Endothelial cell of umbilical vein (primary cell): ENCODE measurements at regions not wholly inside any gene's neighbourhood (a gene's known extent, or its start where the extent isn't known, plus 50 kb on each side); places are given as distances from the start of the nearest gene placed in this dataset.

ENCODE experiments used
- POLR2AphosphoS5 ChIP-seq: IDR thresholded peaks from 2 replicates; pipeline ENCODE4 v1.6.1; 2012; ENCODE audit warnings: low read depth, mild to moderate bottlenecking, control low read depth, low read length, moderate library complexity; ENCODE audit not compliant: insufficient read depth
- TF ChIP-seq, protein P1 (sequence below), 2 donors: IDR thresholded peaks; 1 replicate in 1 of 2; 2 replicates in 1 of 2; pipeline ENCODE4 v1.5.1; 2011; ENCODE audit warnings: low read length in 2 of 2, mild to moderate bottlenecking in 2 of 2, moderate library complexity in 2 of 2, control low read depth in 1 of 2, inconsistent platforms in 1 of 2, low read depth in 1 of 2; ENCODE audit not compliant: insufficient read depth in 1 of 2; ENCODE audit errors: extremely low read depth in 1 of 2

GRCh38 chr2:8102470-8102869 lies 579.4 kb upstream of the ID2 start:
- TF ChIP-seq, protein P1, sequence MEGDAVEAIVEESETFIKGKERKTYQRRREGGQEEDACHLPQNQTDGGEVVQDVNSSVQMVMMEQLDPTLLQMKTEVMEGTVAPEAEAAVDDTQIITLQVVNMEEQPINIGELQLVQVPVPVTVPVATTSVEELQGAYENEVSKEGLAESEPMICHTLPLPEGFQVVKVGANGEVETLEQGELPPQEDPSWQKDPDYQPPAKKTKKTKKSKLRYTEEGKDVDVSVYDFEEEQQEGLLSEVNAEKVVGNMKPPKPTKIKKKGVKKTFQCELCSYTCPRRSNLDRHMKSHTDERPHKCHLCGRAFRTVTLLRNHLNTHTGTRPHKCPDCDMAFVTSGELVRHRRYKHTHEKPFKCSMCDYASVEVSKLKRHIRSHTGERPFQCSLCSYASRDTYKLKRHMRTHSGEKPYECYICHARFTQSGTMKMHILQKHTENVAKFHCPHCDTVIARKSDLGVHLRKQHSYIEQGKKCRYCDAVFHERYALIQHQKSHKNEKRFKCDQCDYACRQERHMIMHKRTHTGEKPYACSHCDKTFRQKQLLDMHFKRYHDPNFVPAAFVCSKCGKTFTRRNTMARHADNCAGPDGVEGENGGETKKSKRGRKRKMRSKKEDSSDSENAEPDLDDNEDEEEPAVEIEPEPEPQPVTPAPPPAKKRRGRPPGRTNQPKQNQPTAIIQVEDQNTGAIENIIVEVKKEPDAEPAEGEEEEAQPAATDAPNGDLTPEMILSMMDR (IDR thresholded peaks at IDR 0.05; ENCODE audit: extremely low read depth in 1 of 2, insufficient read depth in 1 of 2, low read depth in 1 of 2, low read length in 2 of 2), result no peak
- no peak for TF ChIP-seq POLR2AphosphoS5
